ENCODE measurements at regions not wholly inside any gene's neighbourhood (a gene's known extent, or its start where the extent isn't known, plus 50 kb on each side); places are given as distances from the start of the nearest gene placed in this dataset.

DNA sequence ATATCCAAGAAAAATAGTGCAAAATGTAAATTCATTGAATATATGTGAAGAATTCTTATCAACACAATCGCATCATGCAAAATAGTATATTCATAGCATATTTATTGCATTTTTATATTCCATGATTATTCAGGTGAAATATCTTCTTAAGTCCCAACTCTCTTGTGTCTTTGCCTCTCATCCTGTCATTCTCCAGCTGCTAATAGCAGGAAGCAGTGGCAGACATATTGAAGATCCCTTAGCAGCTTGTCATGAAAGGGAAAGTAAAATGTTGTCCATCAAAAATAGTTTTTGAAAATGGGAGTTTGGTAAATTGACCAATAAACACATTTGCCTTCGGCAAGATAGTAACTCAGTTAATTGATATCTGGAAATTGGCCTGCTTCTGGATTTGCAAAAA lies 265.3 kb upstream of the TGFBR2 start:
- DNase-seq, result no peak

DNA sequence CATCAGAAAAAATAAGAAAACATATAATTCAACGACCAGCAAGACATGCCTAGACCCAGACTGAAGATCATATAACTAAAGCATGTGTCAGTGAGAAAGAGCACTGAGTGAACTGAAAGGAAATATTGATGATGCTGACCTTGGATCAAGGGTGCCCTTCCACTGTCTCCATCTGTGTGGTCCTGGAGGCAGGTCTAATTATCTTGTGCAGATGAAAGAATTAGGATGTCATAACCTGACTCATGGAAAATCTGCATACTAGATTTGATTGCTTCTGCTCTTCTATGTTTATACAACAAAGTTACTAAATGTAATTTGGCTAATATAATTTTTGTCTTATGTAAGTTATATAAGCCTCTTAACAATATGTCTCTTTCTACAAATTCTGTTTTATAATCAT lies 264.6 kb upstream of the TGFBR2 start:
- no peak for DNase-seq

DNA sequence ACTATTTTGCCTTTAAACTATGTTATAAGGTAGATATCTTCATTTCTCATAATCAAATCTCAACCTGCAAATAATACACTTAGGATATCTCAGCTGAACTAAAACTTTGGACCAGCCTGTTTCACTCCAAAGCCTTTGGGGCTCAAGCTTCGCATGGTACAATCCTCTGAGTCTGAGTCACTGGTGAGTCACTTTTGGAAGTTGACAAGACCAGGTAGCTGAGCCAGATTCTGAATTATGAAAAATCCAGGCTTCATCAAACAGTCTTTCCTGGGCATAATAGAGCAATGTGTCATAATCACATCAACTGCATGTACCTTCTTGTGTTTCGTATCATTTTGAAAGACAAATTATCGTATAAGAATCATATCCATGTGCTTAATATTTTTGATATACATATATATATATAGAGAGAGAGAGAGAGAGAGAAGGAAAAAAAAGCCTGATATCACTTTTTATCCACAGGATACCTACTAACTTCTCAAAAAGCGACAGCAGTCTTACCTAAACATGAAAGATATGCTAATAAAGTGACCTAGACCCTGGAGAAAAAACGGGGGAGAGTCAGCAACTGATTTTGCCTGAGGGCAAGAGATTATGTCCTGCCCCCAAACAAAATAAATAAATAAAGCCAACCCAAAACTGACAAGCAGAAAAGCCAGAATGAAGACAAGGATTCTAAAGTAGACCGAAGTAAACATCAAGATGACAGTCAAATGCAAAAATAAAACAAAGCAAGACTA lies 263.9 kb upstream of the TGFBR2 start:
- no peak for DNase-seq

DNA sequence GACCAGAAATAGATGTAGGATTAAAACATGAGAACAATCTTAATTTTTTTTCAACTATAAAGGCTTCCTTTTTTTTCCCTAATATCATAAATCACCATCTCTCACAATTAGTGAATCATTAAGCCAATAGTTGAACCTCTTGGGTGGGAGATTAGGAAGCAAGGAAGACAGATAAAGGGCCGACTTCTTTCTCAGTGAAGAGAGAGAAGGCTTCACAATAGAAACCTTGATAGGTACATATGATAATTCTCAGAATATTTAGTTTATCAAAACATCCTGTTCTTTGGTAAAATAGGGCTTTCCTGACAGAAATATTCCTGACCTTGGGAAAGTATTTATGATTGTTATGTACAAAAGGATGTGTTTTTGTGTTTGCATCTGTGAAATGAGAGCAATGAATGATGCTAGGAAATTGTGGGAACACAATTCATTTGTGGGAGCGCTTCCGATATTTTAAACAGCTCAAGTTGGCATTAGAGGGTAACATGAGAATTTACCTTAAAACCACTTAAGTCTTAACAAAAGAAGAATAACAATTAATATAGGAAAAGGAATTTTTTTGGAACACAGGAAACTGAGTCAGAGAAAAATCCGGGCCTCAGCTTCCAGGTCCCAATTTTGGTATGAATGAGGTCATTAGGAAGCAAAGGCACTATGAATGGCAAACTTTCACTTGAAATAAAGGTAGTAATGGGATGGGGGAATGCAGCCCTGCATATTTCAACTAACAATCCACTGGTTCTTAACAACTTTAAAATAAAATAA lies 263.2 kb upstream of the TGFBR2 start:
- no peak for DNase-seq

DNA sequence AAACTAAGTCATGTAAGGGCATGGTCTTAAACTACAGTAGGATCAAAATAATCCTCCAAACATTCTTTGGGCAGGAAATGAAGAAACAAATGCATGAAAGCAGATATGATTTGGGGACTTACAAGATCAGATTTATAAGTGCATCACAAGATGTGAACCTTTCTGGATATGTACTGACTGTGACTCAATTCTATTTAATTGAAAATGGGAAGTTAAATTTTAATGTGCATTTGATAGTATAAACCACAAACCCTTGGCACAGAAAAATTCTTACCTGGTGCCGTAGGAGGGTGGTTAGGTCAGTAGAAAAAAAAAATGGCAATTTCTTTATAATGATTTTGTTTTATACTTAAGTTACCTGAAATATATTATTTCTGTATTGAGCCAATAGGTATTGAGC lies 262.5 kb upstream of the TGFBR2 start:
- DNase-seq, result no peak

DNA sequence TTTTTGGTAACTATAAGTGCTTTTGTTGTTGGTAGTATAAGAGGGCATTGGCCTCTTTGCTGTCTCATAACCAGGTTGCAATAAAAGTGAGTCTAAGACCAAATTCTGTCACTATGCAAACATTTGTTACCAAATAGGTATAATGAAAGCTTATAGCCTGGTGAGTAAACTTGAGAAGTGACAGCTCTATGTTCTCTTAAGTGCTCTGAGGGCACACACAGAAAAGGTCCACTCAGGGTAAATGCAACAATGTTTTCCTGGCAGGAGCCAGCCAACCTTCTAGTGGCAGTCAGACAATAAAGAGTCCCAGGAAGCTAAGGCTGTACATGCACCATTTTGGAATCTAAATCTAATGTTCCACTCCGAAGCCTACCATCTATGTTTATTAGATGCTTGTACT lies 262.1 kb upstream of the TGFBR2 start:
- DNase-seq, result no peak

DNA sequence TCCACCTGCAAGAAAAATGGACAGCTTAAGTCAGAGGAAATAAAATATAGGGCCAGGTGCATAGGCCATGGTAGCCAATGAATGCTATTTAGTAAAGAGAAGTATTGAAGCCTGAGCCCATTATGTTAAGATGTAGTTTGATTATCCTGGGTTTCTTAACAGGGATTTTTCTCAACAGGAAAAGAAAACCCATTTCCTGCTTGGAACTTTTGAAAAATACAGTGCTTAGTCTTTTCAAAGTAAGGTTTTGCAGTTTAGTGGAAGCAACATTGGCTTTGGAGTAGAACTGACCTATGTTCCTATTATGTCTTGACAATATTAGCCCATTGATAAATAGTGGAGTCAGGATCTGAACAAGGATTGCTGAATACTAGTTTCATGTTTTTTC lies 259.5 kb upstream of the TGFBR2 start:
- DNase-seq, result no peak

DNA sequence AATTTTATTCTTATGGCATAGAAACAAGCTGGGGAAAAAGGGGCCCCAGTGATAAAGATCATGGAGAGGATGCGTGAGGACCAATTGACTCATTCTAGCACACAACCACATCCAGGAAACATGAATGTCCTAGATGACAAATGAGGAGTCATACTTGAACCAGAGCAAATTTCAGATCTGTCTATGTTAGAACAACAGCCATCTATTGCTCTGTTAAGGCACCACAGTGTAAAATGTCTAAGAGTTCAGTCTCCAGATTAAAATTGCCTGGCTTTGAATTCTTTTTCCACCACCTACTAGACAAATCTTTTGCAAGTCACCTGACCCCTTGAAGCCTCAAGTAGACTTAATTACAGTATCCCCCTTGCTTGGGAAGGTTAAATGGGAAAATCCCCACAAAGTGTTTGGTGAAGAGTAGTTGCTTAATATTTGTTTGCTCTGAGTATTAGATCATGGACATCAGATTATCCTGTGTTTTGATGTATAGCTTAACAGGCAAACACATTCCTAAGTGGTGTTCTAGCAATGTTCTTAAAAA lies 258.7 kb upstream of the TGFBR2 start:
- DNase-seq, result peak in 1 of 2 experiments; percentile 43

DNA sequence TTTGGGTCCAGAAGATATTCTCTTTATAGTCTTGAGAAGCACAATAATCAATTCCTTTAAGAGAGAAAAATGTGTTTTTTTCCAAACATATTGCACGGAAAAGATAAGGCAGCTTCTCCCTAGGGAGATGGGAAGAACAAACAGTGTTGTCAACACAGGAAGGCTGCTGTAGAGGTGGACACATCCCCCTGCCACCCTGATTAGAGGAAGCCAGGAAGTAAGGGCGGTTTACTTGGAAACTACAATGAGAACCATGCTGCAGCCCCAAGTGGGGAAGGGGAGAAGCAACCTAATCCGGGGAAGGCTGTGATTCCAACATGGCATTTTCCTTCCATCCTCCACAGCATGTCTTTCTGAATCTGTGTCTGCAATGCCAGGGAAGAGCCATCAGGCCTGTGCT lies 256.9 kb upstream of the TGFBR2 start:
- DNase-seq, result no peak

DNA sequence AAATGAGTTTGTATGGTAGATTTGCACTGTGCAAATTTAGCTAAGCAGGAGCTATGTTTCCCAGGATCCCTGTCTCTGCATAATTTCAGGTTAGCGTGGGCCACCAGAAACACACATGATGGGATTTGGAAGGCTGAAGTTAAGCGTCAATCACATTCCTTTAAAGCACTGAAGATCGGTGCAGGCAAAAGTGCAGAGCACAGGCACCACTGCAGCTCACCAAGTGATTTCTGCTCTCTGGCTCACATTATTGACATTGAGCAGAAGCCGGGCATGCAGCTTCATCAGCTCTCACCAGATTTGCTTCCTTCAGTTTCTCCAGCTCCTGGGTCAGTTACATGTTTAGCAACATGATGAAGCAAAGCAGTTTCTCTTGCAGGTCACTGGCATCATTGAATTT lies 256.4 kb upstream of the TGFBR2 start:
- DNase-seq, result no peak

DNA sequence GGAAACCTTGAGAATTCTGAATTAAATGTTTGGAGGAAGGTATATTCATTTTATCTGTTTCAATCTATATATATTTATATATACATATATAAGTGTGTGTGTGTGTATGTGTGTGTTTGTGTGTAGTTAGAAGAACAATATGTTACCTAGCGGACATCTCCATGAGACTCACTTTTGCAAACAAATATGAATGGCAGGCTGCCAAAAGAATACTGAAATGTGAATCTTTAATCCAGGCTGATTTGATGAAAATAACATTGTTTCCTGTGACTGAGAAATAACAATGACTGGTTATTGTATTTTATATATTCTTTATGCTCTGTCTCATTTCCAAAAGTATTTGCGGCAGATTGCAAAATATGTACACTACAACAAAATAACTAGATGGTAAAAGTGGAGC lies 255.5 kb upstream of the TGFBR2 start:
- no peak for DNase-seq

DNA sequence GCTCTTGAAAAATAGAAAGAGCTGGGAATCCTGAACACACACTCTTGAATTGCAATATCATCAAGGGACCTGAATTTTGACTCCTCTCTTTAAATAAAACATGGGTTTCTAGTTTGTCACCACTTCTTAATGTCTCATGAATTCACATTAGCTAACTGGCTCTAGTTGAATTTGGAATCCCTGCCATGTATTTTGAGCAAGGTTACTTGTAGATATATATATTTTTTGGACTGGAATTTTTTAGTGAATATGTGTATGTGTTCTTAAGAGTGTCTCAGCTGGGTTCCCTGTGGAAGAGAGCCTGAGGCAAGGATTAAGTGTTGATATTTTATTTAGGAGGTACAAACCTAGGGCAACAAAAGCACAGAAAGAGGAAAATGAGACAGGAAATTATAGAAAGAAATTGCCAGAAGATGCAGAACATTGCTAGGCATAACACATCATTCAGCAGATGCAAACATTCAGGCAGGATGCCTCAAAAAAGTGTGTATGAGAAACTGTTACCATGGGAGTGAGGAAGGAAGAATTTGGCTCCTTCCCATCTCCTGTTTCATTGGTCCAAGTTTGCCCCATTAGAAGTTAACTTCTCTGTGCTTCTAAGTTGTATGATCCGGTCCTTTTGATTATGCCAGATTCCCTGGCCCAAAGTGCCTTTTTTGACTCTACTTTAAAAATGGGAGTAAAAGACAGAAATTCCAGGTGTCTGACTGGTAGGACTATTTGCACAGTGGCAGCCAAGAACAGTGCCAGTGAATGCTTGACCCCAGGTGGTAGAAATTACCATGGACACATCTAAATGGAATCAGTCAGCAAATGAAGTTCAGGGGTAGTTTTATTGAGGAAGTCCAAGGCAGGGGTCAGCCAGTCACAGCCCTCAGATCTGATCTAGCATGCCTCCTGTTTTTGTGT lies 253.7 kb upstream of the TGFBR2 start:
- no peak for DNase-seq

DNA sequence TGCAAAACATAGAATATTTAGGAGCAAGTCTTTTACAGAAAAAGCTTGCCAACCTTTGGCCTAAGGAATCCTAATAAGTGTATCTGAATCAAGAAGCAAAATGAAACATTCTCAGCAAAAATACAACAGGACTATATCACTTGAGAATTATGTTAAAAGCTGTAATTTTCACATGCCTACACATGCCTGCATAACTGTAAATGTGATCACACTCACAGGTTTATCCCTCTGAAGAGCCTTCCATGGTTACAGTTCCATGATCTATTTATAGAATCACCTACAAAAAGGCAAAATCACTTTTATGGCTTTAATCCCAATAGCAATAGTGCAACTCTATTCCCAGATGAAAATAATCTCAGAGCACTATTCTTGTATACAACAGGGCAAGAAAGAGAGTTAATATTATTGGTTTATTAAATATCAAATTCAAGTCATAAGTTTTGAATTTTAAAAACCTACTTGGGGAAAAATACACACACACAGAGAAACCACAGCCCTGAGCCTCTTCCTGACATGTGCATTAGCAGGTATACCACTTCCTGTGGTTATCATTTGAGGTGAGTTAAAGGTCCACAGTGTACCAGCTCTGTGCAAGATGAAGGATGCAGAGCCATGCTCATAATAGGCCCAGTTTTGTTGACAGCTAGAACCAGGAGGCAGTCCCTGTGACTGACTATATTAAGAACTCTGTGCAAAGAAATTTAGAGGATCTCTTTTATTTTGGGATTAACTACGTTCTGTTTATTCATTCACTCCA lies 252.5 kb upstream of the TGFBR2 start:
- peak in 1 of 2 experiments; percentile 34 for DNase-seq

DNA sequence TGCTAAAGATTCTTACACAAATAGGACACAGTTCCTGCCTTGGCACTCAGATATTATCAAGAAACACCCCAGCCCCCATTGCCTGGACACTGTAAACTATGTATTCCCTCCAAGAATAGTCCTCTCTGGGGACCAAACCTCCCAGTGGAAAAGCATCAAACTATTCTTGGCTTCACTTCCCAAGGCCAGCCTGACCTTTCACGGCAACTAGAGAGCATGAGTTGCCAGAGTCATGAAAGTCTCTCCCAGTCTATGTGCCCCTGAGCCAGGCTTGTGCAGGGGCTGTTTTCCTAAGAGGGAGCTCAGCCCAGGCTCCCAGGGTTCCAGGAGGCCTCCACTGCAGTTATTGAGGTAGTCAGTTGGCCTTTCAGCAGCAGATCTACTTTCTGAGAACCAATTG lies 251.9 kb upstream of the TGFBR2 start:
- DNase-seq, result no peak

DNA sequence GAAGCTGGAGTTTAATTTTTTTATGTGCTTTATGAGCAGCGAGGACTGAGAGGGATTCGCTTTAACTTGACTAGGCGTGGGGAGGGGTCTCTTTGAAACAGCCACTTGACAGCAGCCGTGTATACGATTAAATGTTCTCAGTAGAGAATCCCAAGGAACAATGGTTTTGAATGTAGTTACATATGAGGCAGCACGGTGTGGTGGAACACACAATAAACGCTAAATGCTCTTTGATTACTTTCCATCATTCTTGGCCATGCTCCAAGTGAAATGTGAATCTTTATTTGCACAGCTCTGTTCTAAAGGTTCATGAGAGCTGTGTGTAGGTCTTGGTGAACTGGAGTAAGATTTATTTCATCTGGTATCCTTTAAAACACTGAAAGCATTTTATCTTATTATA lies 251.4 kb upstream of the TGFBR2 start:
- no peak for DNase-seq

DNA sequence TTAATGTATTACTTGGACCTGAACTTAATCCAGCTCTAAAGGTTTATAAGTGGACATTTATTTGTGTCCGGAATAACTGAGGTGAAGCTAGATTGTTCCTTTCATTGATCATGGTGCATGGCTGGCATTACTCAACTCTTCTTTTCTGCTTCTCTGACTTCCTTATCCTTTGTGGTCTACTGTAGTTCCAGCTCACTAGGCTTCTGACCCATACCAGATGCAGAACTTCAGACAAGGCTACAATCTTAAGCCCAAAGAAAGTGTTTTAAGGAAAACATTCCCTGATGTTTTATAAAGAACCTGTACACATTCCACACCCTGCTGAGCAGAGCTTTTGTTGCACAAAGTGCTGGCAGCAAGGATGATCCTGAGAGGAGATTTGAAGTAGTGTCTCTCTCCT lies 250.8 kb upstream of the TGFBR2 start:
- no peak for DNase-seq

DNA sequence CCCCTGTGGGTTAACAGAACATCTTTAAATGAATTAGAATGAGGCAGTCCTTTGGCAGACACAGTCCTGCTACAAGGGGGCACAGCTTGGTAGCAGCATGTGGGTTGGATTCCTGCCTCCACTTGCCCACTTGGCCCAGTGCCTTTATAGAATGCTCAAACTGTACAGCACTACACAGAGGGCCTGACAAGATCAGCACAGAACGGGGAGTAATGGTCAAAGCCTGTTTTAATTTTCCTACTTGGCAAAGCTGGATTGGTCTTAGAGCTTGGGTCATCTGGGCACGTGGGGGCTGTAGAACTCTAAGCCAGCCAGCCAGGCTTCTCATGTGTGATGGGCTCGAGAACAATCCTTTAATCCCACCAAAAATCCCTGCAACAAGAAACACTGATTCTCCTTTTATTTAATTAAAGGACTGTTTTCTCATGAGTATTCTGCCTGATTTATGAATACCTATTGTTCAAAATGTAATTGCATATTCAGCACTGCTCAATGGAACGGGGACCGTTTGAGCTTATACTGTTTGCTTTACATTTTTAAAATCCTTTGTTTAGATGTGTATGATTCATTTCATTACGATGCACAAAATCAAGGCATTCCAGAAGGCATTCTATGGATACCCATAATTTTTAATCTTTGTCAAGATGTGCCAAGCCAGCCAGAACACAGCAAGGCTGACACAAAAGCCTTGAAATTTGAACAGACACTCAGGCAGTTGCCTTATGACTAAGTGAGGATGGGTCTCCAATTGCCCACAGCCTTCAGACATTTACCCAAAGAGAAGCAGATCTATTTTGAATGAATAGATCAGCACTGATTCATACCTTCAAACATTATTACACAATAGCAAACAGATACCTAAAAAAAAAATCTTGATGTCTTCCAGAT lies 249.3 kb upstream of the TGFBR2 start:
- no peak for DNase-seq

DNA sequence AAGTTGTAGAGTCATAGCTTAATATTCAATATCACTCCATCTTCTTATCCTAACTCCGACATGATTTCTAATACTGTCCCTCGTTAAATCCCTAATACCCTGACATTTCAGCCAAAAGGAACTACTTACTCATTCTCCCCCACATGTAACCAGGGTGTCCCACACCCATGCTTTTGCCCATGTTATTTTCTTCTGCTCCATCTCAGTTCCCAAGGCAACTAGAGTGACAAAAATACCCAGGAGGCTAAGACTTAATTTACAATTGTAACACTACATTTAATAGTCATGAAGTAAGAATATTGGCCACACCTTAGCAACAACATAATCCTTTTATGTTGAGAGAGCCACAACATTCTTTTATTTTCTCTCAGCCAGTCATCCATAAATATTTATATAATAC lies 248.5 kb upstream of the TGFBR2 start:
- no peak for DNase-seq

DNA sequence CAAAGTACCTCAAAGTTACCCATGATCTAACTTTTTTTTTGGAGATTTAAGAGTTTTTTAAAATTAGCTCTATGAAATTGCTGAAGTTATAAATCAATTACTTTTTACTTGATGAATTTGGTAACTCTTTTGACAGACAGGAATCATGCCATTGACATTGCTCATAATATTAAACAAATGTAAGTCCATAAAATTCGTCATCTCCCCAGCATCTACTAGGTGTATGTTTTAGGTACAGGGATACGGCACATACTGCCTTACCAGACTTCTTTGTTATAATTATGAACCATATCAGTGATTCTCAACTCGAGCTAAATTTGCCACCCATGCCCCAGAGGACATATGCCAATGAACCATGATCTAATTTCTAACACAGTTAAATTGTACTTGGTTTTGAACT lies 247.5 kb upstream of the TGFBR2 start:
- no peak for DNase-seq

DNA sequence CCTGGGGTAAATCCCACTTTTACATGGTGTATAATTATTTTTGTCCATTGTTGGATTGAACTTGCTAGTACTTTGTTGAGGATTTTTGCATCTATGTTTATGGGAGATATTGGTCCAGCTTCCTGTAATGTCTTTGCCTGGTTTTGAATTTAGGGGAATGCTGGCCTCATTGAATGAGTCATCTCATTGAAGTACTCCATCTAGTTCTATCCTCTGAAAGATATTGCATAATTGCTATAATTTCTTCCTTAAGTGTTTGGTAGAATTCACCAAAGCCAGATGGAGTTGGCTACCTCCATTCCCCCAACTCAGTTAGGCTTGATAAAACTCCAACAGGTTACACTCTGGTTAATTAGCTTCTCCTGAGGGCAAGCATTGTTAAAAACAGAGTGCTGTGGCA lies 237.4 kb upstream of the TGFBR2 start:
- no peak for DNase-seq

DNA sequence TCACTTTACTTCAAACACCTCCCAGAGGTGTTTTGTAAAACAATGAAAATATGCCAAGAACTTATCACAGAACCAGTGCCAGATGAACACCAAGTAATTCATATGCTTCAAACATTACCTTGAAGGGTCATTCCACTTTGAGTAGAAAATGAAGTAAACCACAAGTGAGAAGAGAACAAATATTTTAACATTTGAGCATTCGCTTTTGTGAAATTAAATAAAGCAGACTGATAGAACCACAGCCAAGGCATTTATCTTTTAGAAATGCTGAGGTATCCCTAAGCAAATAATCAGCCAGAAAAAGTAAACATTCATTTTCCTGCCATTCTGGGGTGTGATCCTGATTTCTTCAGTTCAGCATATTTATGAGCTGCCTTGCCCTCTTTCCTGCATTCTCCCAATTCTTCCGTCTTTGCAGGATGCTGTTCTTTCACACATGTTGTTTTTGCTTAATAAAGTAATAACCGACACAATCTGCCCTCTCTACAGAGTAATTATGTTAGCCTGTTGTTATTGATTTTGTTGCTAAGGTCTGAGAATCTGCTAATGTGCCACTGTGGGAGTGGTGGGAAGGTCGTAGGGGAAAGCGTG lies 235.6 kb upstream of the TGFBR2 start:
- DNase-seq, result no peak
